GM19467 (cell line): ENCODE measurements at regions not wholly inside any gene's neighbourhood (a gene's known extent, or its start where the extent isn't known, plus 50 kb on each side); places are given as distances from the start of the nearest gene placed in this dataset.
"Not testable (repeated sequence)": the region's sequence is repeated elsewhere in the genome, so short reads cannot be mapped to it uniquely, and the experiment has no call there.

Experiments used
- ATAC-seq: cut with Tn5 transposase; IDR thresholded peaks from one replicate; pipeline ENCODE4 v1.9.1; 2021; ENCODE audit warnings: mild to moderate bottlenecking, moderate library complexity; ENCODE audit not compliant: unreplicated experiment

DNA sequence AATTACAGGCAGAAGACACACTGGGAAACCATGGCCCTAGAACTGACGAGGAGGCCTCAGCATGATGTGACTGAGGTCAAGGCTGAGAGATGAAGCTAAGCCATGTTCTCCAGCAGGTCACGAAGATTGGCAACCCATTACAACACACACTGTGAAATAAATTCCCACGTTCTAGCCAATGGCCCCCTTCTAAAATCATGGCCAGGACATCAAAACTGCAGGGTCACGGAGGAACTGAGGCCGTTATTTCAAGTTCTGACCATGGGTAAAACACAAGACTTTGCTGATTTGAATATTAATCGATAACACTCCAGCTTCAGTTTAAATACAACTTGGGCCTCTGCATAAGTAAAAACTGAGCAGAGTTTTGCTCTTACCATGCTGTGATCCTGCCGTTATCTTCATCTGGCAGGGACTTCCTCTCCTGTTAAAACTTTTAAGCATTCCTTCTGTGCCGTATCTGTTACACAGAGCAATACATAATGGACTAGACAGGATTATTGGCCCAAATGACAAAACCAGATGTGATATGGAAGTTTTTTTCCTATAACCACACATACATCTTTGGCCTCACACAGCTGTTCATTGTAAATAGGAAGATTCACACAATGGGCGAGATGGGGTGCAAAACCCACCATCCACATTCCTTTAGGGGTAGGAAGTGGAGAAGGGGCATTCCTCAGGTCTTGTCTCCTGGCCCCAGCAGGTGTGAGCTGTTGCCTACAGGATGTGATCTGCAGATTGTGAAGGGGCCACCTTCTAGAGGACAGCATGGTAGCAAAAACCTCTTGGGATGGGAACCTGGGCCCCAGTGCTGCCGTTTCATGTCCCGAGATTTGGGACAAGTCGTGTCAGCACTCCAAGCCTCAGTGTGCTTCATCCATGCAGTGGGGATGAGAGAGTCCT, 207.4 kb downstream of the OPA1 start:
- ATAC-seq: no peak

DNA sequence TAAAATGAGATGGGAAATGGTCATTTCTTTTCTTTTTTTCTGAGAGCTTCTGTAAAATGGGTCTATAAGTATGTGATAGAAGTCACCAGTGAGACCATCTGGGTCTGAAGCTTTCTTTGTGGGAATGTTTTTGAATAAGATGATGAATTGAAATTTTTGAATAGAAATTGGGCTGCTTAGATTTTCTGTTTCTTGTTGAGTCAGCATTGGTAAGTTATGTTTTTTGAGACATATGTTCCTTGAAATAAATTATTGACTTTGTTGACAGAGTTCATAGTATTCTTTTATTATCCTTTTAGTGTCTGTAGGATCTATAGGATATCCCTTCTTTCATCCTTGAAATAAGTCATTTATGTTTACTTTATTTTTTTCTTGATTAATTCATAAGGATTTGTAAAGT, 208.1 kb downstream of the OPA1 start:
- ATAC-seq: no peak

DNA sequence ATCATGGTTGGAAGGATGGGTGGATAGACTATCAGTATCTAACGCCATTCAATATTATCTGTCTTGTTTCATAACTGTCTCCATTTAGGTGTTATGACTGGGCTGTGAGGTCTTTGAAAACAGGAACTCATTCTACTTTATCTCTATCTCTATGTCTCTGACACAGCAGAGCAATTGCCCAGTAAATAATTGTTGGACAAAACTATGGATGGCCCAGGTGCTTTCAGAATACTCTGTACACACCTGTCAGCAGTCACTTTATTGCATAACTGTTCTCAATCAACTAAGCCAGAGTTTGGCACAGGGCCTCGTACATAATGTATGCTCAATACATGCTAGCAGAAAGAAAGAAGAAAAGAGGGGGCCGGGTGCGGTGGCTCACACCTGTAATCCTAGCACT, 210.3 kb downstream of the OPA1 start:
- no peak for ATAC-seq

DNA sequence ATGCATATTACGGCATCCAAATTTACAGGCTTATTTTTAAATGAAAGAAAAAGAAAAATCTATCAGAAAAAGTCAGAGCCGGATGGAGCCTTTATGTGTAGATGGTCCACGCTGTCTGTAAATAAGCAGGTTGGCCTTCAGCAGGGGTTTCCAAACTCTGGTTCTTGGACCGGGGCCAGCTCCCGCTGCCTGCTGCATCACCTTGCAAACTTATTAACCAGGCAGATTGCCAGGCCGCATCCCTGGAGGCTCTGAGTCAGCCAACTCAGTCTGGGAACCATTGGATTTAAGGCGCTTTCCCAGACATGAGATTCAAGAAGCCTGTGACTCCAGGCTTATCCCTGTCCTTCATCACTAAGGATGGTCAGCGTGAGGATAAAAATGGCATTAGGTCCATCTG, 212.4 kb downstream of the OPA1 start:
- ATAC-seq: no peak

DNA sequence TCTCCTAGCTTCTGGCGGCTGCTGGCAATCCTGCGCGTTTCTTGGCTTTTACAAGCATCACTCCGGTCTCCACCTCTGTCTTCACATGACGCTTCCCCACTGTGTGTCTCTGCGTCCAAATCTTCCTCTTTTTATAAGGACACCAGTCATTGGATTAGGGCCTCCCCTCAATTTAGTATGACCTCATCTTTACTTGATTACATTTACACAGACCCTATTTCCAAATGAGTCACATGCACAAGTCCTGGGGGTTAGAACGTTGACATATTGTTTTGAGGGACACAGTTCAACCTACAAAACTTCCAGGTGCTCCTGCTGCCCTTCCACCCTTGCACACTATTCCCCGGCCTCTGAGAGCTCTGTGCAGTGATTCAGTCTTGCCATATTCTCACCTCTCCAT, 215.3 kb downstream of the OPA1 start:
- ATAC-seq: no peak

DNA sequence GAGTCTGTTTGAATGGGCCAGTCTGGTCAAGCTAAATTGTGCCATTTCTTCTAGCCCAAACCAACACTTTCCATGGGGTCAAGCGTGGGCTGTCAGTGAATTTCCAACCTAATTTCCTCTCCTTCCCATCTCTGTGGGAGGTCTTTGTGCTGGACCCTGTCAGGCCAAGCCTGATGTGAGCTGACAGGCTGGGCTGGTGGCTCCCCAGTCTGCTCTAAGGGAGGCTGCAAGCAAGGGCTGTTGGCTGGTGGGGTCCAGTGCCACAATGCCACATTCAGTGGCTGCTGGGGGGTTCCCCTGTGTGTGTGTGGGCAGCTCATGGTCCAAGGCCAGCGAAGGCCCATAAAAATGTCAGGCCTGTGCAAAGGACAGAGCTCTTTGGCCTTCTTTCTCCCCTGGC, 216.1 kb downstream of the OPA1 start:
- ATAC-seq: no peak

DNA sequence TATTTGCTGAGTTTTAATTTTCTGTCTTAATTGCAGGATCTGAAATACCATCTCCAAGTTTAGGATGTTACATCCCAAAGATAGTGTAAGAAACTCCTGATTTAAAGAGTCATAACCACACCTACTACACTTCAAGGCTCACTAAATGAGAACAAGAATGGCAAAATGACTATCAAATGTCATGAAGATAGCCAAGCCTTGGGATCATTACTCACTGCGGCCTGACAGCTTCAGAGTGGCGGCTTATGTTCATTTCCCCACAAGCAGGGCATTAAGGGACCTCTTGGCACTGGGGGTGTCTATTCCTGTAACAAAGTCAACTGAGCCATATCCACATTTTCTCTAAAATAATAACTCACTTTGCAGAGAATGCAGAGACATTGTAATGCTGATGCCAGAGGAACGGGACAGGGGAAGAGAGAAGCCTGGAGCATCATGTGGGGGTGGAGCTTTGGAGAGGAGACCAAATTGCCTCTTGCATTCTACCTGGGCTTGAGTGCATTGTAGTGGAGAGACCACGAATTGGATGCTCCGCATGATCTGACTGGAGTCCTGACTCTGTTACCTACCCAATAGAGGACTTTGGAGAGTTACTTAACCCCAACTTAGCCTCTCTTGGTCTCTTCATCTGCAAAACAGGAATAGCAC, 219.2 kb downstream of the OPA1 start:
- ATAC-seq: no peak

DNA sequence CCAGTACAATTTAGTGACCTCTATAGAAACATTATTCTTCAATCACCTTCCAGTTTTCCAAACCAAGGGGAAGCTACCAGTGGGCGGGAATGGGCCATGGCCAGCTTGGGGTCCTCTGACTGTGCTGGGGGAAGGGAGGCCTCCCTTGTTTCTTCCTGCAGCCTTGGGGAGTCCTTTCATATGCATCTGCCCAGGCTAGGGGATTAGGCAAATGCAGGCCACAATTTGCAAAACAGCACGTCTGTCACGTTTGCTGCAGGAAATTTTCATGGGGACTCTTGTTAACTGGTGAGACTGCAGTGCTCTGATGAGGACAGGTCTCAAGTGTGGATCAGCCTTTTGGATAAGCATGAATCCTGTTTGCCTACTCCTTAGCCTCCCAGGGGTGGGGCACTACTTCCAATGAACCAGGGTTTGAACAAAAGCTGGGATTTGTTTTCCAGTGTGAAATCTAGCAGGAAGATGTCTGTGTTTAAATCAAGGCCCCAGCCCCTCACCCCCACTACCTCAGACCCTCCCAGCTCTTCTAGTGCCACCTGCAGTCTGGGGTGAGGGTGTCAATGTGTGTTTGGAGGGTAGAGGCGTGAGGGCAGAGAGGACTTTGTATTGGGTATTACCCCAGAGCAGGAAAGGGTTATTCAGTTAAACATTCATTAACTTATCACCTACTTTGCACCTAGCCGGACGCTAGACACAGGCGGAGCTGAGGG, 219.9 kb downstream of the OPA1 start:
- no peak for ATAC-seq

DNA sequence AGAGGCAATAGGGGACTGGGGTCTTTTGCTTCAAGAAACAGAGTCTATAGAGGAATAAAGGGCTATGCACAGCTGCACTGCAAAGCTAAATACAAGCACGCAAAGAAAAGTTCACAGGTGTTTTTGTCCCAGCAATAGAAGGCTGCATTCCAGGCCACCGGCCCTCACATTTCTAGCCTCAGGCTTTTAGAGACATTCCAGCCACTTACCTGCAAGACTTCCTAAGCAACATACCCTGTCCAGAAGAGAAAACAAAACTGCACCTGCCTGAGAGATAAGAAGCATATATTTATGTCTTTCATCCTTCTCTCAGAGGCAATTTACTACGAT, 220.5 kb downstream of the OPA1 start:
- ATAC-seq: no peak

DNA sequence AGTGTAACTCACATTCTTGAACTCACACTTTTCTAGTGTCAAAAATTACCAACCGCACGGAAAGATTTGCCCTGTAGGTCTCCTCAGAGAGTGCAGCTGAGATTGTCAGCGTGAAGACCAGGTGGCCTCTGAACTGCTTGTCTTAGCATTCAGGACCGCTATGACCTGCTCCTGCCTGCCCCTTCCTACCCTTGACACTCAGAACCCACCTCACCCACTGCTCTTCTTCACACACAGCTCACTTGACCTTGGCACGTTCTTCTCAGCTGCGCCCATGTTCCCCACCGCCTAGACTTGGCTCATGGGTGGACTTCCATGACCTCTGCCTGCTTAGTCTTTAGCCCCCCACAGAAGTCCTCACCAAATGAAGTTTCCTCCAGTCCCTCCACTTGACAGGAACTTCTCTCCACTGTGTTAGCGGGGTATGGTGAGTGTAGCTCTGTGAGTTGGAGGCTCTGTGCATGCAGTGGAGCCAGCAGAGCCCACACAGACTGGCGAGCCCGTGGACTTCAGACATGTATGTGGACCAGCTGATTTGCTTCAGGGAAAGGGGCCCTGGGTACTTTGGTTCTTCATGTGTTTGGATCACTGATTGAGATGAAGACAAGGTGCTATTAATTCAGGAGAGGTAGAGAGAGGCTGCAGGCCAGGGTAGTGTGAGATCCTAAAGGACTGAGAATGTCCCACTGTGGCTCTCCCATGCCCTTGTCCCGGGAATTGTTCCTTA, 221.3 kb downstream of the OPA1 start:
- no peak for ATAC-seq

DNA sequence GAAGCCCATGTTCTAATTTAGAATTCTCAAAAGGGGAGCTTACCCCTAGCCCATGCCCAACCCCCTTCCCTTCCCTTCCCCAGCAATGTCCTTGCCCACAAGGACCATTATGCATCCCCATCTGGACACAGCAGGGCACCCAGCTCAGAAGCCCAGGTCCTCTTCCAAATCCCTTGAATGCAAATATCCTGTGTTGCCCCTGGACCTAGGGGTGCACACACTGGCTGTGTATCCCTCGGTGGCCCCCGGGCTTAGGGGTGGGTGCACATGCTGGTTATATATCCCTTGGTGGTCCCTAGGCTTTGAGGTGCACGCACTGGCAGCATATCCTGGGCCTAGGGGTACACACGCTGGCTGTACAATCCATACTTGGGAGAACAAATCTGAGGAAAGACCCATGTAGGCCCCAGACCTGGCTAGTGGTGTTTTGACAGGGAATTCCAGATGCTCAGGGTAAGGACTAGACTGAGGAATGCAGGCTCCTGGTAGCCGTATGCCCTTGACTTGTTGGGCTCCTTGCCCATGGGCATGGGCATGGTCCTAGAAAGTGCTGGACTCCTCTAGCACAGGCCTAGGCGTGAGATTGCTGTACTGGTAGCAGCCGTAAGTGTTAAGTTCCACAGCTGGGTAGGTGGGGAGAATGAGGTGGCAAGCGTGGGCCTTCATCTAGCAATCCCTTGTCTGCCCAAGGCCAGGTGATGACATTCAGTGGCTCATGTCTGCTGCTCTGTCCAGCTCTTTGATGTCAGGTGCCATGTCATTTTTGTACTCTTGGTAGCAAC, 222.4 kb downstream of the OPA1 start:
- ATAC-seq: no peak

DNA sequence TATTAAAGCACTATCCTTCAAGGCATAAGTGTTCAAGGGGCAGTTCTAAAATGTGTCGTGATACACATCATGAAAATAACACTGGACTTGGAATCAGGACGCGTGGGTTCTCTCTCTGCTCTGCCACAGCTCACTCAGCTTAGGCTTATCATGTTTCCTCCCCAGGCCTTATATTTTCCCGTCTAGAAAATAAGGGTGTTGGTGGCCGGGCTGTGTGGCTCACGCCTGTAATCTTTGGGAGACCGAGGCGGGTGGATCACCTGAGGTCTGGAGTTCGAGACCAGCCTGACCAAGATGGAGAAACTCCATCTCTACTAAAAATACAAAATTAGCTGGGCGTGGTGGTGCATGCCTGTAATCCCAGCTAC, 223.0 kb downstream of the OPA1 start:
- ATAC-seq: no peak

DNA sequence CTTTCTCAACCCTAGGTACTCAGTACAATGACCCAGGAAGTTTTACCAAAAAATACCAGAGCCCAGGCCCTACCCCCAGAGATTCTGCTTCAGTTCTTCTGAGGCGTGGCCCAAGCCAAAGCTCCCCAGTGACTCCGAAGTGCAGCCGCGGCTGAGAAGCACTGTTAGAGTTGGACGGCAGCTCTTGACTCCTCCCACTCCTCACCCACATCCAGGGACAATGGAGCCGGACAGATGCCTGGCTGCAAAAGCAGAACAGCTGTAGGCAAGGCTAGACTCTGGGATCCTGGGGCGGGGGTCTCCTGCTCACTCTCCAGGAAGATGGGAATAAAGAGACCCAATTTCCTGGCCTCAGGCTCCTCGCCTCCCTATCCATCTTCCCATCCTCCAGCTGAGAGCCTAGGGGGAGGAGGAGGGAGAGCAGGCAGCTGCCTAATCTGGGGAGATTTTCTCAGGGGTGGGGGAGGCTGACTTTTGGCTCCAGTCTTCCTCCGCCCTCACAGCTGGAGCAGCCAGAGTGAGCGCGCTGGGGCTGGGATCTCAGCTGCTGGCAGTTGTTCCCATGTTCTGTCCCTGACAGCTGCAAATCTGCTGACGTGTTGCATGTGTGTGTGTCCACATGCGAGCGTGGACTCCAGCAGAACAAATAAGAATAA, 223.8 kb downstream of the OPA1 start:
- ATAC-seq: no peak

DNA sequence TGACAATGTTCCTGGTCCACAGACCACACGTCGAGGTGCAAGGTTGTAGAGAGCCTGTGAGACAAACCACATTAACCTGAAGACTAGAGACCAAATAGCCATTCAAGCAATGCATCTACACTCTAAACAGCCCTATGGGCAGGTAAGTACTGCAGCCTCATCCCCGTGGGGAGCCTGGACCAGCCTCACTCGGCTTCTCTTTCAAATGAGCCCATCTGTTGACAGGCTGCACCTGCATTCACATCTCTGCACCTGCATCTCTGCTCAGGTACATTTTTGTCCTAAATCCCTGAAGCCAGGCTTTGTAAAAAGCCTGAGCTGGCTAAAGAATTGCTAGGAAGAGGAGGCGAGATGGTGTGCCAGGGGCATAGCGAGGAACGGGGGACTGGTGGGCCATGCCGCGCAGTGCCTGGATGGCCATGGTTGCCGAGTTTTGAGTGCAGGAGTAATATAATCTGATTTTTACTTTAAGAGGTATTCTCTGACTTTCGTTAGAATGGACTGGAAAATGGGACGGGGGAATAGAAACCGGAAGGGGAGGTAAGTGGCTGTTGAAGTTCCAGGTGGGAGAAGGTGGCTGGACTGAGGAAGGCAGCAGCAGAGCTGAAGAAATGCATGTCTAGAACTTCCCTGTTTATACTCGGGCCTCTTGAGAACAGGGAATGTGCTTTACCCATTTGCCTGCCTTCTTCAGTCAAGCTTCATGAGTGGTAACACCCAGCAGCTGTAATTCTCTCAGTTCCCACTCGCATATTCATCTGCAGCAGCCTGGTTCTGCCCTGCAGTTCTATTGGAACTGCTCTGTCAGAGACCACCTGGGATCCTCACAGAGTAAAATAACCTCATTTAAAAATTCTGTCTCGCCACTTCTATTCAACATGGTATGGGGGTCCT, 226.4 kb downstream of the OPA1 start:
- no peak for ATAC-seq

DNA sequence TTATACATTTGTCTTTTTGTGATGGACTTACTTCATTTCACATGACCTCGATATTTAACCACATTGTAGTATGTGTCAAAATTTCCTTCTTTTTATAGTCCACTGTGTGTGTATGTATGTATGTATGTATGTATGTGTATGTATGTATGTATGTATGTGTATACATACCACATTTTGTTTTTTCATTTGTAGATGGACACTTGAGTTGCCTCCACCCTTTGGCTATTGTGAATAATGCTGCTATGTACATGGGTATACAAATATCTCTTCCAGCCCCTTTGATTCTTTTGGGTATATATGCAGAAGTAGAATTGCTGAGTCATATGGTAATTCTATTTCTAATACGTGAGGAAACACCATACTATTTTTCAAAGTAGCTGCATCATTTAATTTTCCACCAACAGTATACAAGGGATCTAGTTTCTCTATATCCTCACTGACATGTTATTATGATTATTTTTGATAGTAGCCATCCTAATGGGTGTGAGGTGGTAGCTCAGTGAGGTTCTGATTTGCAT, 228.2 kb downstream of the OPA1 start:
- ATAC-seq: no peak

DNA sequence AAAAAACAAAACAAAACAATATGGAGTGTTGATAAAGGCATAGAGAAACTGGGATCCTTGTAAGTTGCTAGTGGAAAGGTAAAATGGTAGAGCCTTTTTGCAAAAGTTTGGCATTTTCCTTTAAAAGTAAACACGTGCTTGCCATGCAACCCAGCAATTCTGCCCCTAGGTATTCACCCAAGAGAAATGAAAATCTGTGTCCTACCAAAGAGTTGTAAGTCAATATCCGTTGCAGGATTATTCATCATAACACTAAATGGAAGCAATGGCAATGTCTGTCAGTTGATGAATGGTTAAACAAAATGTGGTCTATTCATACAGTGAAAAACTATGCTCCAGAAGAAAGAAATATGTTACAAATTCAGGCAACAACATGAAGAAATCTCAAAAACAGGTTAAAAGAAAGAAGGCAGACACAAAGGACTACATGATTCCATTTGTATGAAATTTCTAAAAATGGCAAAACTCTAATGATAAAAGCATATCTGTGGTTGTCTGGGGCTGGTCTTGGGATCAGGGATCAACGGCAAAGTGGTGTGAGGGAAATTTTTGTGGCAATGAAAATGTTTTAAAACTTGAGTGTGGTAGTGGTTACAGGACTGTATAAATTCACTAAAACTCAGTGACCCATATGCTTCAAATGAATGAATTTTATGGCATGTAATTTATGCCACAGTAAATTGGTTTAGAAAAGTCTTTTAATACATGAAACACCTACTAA, 229.6 kb downstream of the OPA1 start:
- no peak for ATAC-seq

DNA sequence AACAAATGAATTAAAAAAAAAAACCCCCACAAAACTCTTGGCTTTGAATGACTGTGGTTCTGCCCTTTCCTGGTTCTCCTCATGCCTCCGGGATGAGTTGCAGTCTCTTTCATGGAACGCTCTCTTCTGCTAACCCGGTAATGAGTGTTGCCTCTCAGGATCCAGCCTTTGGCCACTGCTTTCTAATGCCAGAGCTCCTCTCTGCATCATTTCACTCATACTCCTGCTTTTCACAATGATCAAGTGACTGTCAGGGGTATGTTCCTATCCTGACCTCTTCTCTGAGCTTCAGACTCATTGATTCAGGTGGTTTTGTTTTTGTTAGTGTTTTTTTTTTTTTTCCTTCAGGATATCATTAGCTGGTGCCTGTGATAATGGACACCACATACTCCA, 230.2 kb downstream of the OPA1 start:
- ATAC-seq: not testable (repeated sequence)

DNA sequence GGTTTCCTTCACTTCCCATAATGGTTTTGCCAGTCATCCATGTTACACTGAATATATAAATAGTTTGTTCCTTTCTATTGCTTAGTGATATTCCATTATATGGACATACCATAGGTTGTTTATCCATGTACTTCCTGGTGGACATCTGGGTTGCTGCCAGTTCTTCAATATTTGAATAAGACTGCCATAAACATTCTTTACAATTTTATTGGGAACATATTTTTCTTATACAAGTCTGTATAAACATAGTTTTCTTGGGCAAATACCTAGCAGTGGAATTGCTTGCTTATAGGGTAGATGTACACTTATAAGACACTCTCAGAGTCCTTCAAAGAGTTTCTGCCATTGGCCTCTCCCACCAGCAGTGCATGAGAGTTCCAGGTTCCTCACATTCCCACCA, 231.4 kb downstream of the OPA1 start:
- ATAC-seq: no peak
